ENCODE measurements at regions not wholly inside any gene's neighbourhood (a gene's known extent, or its start where the extent isn't known, plus 50 kb on each side); places are given as distances from the start of the nearest gene placed in this dataset.
"Not testable (repeated sequence)": the region's sequence is repeated elsewhere in the genome, so short reads cannot be mapped to it uniquely, and the experiment has no call there.

DNA sequence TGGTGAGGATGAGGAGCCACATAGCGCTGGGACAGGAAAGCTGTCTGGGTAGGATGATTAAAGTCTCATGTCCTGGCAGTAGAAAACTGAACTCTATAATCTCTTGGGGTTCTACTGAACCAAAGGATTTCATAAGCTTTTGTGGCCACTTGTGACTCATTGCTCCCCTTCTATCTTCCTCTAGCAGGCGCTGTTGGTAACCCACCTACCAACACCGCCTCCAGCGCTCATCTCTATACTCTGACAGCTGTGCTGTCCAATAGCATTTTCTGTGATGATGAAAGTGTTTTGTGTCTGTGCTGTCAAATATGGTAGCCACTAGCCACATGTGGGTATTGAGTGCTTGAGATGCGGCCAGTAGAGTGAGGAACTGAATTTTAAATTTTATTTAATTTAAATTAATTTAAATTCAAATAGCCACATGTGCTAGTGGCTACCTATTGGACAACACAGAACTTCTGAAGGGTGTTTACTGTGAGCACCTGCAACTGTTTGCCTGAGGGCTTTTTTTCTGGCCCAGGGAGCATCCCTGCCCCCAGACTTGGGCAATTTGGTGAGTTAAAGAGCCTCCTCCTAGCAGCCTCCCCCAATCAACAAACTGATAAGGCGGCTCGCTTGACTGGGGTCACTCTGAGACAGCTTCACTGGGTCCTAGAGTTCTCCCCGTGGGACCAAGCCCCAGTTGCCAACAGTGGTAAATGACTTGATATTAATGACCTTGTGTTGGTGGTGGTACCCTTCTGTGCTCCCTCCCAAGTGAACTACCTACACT lies 169.2 kb upstream of the ATP6AP2 start:
- no peak for DNase-seq (ENCODE audit: low spot score)

DNA sequence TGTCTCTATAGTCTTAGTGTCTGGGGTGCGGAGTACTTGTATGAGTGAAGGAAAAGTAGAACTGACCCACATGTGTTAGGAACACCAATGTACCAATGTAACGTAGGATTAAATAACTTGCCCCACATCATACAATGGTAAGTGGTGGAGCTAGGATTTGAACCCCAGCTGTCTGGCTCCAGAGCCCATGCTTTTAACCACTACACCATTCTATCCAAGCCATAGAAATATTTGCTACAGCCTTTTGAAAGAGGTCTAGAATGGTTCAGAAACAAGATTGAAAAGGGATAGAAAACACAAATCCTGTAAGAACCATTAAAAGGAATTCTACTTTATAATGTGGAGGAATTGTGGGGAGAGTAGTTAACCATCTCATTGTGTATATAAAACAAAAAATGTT lies 169.9 kb upstream of the ATP6AP2 start:
- DNase-seq (ENCODE audit: low spot score), result no peak

DNA sequence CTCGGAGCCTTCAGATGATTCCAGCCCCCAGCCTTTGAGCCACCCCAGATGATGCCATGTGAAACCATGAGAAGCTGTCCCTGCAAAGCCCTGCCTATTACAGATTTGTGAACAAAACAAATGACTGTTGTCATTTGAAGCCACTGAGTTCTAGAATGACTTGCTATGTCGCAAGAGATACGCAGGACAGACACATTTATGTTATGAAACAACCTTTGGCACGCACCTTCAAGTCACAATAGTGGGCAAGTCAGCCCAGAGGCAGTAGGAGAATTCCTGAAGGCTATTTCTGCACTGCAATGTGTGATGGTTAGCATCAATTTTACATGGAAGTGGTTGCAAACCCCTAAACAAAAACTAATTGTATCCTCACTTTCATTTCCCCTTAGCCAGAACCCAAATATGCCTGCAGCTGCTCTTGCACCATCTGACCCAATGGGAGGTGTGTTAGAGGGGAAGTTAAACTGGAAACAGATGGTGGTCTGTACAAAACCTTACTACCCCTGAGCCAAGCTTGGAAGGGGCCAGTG lies 174.4 kb upstream of the ATP6AP2 start:
- DNase-seq (ENCODE audit: low spot score), result no peak

- DNase-seq (ENCODE audit: low spot score), result no peak
Observed at GRCh38 chrX:40405399-40405798, 175.4 kb upstream of the ATP6AP2 start.

DNA sequence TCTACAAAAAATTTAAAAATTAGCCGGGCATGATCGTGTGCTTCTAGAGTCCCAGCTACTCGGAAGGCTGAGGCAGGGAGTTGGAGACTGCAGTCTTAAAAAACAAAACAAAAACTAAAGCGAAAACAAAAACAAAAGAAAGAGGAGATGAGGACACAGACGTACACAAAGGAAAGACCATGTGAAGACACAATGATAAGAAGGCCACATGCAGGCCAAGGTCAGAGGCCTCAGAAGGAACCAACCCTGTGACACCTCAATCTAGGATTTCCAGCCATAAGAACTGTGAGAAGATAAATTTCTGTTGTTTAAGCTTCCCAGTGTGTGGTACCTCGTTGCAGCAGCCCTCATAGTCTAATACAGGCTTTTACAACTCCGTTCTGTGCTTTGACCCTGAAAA lies 177.0 kb upstream of the ATP6AP2 start:
- no peak for DNase-seq (ENCODE audit: low spot score)

DNA sequence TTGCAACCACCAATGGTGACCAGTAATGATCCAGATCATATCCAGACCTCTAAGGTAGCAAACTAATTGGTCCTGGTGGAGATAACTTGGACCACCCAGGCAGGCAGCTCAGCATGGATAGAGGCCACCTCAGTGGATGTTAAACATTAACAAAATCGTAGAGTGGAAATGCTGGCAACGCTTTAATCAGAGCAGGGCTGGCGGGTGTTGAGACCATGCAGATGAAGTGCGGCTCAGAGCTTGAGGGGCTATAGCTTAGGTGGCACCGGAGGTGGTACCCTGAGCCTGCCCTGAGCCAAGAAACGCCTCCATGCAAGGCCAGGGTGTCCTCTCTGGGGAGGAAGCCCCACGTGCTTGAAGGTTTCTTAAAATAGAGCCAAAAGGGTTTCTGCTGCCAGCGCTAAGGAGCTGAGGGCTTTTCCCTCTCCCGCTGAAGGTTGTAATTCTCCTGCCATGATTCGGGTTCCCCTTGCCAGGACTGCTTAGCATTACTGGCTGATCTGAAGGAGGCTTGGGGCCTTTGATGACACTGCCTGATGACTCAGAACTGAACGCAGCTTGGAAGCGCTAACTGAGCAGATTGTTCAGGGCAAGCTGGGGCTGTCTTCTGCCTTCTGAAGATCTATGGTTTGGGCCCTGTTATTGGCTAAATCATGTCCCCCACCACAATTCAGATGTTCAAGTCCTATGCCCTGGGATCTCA lies 177.8 kb upstream of the ATP6AP2 start:
- no peak for DNase-seq (ENCODE audit: low spot score)

DNA sequence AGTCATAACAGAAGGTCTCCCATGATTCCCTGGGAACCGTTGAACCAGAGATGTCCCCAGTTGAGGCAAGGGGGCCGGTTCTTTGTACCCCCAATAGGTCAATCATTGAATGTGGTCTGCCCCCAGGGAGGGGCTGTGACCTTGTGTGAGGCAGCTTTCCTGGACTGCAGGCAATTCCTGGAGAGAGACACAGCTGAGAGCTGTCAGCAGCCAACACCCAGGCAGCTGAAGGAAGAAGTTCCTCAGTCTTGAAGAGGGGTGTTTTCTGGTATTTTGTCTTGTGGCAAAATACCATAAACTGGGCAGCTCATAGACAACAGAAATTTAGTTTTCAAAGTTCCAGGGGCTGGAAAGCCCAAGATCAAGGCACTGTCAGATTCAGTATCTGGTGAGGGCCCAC lies 185.7 kb upstream of the ATP6AP2 start:
- DNase-seq (ENCODE audit: low spot score), result no peak

DNA sequence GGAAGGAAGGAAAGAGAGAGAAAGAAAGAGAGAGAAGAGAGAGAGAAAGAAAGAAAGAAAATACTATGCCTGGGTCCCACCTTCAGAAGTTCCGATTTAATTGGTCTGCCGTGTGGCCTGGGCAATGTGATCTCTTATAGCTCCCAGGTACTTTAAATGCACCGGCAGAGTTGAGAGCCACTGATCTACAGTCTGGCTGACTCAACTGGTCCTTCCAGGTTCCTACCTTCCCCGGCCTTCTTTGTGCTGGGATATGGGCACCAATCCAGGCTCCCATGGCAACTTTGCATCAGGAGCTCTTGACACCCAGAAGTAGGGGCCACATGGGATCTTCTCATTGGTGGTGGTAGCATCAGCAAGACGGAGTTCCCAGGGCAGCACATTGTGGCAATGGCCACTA lies 186.5 kb upstream of the ATP6AP2 start:
- DNase-seq (ENCODE audit: low spot score), result no peak

GRCh38 chrX:40392599-40392998 lies 188.2 kb upstream of the ATP6AP2 start:
- no peak for DNase-seq (ENCODE audit: low spot score)

DNA sequence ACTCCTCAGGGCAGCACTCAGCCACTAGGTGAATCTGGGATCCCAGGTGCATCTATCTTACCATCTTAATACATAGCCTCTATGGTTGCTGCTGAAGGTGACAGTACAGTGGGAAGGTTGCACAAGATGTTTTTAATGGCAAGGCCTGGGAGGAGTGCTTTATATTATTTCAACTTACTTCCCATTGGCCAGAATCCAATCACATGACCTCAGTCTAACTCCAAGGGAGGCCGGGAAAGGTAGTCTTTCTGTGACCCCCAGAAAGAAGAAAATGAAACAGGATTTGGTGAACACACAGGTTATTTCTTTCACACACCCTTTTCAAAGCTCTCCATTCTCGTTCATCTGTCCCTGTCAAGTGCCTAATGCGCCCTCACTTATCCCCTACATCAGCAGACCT lies 189.1 kb upstream of the ATP6AP2 start:
- DNase-seq (ENCODE audit: low spot score), result no peak

- DNase-seq (ENCODE audit: low spot score), result no peak
Observed at GRCh38 chrX:40389555-40389954, 191.2 kb upstream of the ATP6AP2 start.

DNA sequence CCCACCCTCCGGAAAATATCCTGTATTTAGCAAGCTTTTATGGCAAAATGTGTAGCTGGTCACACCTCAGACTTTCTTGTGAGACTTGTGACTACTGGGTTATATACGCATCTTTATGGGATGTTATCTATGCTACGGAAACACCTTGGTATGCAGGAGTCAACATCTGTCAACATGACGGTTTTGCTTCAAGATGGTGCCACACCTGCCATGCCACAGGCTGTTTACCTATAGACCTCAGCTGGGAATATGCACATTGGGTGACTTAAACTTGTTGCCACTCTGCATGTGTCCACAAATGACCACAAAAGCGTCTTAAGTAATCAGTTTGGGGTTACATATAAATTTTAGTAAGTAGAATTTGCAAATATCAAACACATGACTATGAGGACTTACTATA lies 192.3 kb upstream of the ATP6AP2 start:
- no peak for DNase-seq (ENCODE audit: low spot score)

- DNase-seq (ENCODE audit: low spot score), result not testable (repeated sequence)
Observed at GRCh38 chrX:40387869-40388268, 192.9 kb upstream of the ATP6AP2 start.

GRCh38 chrX:40387311-40387710 lies 193.5 kb upstream of the ATP6AP2 start:
- DNase-seq (ENCODE audit: low spot score), result not testable (repeated sequence)

DNA sequence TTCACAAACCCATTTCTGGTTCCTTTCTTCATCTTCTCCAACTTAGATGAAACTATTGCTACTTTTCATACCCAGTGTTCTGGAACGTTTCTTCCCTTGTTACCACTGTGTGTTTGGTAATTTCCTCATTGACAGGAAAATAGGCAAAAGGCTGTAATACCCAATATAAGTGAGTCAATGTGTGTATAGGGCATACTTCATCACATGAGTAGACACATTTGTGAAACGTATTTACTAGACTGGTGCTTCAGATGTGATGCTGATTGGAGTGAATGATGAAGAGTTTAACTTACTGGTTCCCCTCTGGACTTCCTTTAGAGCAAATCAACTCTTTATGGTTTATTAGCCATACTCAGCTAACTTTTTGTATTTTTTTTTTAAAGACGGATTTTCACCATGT lies 195.1 kb upstream of the ATP6AP2 start:
- no peak for DNase-seq (ENCODE audit: low spot score)

- DNase-seq (ENCODE audit: low spot score), result no peak
Observed at GRCh38 chrX:40385256-40385655, 195.5 kb upstream of the ATP6AP2 start.

- no peak for DNase-seq (ENCODE audit: low spot score)
Observed at GRCh38 chrX:40383969-40384368, 196.8 kb upstream of the ATP6AP2 start.

DNA sequence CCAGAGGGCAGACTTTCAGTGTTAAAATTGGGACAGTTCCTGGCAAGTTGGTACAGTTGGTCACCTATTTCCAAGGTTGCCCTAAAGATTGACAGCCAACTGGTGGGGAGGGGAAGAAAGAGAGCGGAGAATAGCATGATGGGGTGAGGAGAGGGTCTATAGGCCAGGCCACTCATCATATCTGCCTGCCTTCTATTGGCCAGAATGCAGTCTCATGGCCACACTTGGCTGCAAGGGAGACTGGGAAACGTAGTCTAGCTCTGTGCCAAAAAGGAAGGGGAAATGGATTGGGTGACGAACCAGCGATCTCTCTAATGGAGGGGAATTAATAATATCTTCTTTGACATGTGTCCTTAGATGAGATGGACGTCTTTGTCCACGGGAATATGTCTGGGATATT lies 197.4 kb upstream of the ATP6AP2 start:
- DNase-seq (ENCODE audit: low spot score), result no peak

DNA sequence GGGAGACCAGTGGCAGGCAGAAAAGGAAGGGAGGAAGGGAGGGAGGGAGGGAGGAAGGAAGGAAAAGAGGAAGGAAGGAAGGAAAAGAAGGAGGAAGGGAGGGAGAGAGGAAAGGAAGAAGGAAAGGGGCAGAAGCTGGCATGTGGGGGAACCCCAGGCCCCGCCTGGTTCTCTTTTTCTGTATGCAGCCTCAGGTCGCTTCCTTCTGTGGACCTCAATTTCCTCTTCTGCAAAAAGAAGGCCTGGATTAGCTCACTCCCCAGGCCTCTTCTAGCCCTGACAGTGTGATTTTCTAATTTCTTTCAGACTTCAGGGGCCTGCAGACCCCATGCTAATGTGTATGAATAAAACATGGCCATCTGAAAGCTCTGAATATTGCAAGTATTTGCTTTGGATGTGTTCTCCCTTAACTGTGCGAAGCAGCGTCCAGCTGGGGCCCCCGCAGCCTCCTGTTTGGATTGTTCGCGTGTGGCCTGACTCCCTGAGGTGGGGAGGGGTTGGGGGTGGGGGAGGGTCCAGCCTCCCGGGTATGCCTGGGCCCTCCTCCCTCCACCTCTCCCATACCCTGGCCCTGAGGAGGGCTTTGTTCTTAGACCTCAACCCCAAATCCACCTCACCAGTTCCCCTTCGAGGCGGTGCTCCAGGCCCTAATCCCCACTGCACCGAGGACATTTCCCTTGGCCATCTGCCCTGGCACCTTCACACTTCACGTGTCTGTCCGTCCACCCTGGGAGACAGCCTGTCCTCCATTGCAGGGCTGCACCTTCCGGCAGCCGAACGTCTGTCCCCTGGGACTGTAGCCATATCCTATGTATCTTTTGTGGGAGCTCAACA lies 199.9 kb upstream of the ATP6AP2 start:
- DNase-seq (ENCODE audit: low spot score), result peak; percentile 56

GRCh38 chrX:40377684-40378083 lies 203.1 kb upstream of the ATP6AP2 start:
- DNase-seq (ENCODE audit: low spot score), result no peak

- DNase-seq (ENCODE audit: low spot score), result no peak
Observed at GRCh38 chrX:40374486-40374885, 206.3 kb upstream of the ATP6AP2 start.

DNA sequence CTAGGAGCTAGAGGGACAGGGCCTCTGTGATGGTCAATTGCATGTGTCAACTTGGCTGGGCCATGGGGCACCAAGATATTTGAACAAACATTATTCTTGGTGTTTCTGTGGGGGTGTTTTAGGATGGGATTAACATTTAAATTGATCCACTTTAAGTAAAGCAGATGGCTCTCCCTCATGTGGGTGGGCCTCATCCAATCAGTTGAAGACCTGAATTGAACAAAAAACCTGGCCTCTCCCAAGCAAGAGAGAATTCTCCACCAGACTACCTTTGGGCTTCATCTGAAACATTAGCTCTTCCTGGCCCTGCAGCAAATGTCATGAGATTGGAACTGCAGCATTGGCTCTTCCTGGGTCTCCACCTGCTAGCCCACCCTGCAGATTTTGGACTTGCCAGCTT lies 207.1 kb upstream of the ATP6AP2 start:
- no peak for DNase-seq (ENCODE audit: low spot score)

DNA sequence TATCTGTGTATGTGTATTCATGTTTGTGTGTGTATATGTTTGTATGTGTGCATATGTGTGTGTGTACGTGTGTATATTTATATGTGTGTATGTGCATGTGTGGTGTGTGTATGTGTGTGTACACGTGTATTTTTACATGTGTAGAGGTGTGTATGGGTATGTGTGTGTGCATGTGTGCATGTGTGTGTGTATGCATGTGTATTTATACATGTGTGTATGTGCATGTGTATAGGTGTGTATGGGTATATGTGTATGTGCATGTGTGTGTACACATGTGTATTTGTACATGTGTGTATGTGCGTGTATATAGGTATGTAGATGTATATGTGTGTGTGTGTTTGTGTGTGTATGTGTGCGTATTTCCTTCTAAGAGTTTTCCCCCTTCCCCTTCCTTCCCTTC lies 207.7 kb upstream of the ATP6AP2 start:
- no peak for DNase-seq (ENCODE audit: low spot score)

Data from ecto neural progenitor cell (in vitro differentiated cells).